Kasumi-1 (cell line): ENCODE measurements at regions not wholly inside any gene's neighbourhood (a gene's known extent, or its start where the extent isn't known, plus 50 kb on each side); places are given as distances from the start of the nearest gene placed in this dataset.

Experiments used
- DNase-seq, 2 experiments: peaks; one replicate each; lab custom pipeline; 2025; lab: John Stamatoyannopoulos, UW

DNA sequence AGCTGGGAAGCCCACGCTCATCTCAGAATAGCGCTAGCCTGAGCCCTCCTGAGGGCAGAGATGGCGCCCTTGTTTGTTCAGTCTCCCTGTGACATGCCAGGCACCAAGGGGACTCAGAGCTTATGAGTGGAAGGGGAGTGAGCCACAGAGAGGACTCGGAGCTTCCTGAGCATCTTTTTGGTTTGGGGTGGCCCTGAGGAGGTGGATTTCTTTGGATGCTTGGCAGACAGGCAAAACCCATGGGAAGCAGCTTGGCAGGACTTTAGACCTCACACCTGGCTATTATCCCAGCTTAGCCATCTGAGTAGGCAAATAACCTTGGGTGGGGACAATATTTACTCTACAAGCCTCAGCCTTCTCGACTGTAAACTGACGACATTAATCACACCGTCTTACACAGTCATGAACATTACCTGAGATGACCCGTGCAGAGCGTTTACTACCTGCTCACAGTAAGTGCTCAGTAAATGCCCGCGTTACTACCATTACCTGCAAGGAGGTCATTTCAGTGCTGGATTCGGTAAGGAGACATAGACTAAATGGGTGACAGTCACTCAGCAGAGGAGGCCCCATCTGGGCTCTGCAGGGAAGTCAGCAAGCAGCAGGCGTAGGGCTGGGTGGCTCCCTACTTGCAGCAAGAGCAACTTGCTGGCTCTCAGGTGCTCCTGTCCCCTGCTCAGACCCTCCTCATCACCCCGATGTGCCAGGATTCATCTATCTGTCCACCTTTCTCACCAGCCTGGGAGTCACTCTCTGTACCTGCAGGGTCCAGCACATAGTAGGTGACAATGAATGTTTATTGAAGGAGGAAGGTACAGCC, 54.9 kb downstream of the KLHDC7A start:
- no peak for DNase-seq

DNA sequence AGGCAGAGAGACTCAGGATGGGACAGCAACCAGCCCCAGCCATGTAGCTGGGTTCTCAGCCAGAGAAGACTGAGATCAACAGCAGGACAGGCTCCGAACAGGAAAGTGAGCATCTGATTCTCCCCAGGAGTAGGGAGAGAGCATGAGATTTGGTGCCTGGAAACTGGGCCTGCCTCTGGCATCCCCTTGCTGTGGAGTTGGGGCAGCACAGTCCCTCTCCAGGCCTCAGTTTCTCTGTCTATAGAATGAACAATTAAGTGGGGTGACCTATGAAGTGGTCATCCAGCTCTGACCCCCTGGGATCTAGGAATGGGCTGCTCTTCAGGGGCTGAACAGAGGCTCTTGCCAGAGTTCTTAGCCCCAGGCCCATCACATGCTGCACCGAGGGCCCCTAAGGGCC, 55.6 kb downstream of the KLHDC7A start:
- DNase-seq = no peak

DNA sequence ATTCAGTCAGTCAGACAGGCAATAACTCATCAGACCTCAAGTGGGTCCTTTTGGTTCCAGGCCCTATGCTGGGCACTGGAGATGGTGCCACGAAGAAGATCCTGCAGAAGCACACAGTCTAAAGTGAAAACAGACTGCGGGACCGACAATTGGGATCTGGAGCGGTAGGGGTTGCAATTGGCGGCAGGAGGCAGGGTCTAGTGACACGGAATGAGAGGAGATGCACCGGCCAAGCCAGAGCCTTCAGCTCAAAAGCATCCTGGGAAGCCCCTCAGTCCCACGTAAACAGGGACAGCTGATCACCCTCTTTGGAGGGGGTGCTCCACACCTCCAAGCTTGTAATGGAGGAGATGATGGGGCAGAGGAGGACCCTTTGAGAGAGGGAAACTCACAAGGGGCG, 56.2 kb downstream of the KLHDC7A start:
- no peak for DNase-seq

DNA sequence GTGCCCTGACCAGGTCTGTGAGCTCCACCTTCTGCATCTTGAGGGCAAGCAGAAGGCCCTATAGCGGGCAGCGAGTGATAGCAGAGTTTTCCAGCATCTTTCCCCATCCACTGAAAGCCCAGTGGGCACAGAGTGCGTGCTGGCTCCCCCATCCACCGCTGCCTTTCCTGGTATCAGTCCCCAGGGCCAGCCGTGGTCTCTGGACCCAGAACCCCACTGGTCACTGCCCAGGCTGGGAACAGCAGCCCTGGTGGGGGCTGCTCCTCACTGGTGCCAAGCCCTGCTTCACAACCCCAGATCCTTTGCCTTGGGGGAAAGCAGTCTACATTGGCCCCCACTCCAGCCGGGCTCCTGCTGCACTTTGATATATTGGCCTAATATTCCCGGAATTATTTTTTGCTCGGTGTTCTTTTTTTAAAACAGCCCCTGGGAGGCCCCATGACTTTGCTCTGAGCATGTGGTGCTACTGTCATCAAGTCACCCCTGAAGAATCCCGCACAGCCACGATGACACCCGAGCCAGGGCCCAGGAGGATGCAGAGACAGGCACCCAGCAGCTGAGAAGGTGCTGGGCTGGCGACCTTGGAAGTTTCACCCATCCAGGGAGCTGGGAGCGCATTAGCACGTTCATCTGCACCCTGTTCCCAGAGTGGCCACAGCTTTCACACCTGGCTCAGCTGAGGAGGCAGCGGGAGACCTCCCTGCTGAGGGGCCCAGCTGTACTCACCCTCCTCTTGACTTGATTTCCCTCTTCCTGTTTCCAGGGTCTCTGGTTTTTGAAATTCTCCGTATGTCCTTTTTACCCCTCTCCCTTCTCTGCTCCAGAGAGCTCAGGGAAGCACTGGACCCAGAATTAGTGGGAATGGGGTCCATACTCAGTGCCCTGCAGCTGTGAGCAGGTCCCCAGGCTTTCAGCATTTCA, 56.9 kb downstream of the KLHDC7A start:
- no peak for DNase-seq

DNA sequence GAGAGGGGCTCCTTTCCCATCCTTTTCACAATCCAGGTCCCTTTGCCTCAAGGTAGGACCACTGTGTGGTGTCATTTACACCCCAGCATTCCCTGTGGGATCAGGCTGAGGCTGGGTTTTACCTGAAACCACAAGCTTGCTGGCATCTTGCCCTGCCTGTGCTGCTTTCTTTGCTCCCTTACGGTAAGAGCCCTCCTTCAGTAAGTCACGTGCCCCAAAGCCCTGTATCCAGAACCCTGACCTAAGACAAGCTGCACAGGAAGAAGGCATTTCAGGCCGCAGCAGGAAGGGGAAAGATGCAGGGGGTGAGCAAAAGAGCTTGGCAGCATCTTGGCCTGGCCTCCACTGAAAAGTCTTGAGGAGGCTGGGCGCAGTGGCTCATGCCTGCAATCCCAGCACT, 58.4 kb downstream of the KLHDC7A start:
- DNase-seq = no peak

DNA sequence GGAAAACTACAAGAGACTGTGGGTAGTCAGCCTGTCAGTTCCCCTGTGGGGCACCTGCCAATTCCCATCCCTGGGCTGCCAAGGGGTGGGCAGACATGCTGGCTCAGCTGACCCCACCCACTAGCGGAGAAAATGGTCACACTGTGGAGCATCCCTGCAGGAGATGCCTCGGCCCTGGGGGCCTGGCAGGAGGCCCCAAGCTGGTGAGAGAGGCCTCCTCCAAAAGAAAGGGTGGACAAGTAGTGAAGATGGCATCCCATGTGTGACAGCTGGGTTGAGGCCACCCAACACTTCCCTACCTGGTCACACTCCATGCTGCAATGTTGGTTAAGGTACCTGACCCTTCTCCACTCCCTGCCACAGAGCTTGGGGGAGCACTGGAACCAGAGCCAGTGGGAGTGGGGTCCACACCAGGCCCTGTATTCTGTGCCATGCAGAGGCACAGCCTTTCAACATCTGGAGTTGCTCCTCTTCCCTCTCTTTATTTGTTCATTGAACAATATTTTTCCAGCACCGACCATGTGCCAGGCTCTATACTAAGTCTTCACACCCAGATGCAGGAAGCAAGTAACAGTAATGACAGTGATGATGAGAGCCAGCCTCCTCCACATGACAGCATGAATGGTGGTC, 59.5 kb downstream of the KLHDC7A start:
- DNase-seq = no peak

DNA sequence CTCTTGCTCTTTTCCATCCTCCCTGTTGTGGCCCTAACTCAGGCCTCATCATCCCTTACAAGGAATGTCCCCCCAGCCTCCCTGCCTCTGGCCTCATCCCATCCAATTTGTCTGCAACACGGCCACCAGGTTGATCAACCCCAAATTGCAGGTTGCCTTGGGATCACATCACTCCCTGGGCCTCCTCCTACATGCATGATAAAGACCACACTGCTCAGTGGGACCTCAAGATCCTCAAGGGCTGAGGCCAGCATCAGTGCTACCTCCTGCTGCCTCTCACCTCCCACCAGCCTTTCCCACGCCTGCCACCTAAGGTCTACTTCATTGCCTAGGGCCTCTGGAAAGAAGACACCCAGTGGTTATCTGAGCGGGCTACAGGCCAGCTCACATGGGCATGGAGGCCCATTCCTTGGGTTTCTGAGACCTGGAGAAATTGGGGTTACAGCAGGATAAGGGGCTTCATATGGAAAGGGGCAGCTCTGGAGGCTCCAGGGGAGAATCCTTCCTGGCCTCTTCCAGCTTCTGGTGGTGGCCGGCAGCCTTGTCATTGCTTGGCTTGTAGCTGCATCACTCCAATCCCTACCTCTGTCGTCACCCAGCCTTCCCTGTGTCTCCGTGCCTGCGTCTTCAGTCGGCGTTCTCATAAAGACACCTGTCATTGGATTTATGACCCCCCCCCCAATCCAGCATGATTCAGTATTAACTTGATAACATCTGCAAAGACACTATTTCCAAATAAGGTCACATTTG, 60.5 kb downstream of the KLHDC7A start:
- no peak for DNase-seq

DNA sequence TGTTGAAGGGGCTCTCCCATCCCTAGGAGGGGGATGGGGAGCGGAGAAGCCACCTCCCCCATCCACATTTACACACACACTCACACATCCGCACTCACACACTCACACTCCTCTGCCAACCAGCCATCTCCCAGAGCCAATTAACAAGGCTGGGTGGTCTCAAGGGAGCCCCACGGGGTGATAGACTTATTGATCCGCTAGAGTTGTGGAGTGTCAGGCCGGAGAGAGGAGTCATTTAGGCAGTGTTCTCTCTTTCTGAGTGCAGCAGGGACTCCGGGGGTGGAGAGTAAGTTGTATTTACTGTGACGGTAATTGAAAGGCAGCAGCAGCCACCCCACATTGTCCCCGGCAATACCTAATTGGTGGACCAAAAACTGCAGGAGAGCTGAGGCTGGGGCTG, 61.6 kb downstream of the KLHDC7A start:
- DNase-seq = no peak

DNA sequence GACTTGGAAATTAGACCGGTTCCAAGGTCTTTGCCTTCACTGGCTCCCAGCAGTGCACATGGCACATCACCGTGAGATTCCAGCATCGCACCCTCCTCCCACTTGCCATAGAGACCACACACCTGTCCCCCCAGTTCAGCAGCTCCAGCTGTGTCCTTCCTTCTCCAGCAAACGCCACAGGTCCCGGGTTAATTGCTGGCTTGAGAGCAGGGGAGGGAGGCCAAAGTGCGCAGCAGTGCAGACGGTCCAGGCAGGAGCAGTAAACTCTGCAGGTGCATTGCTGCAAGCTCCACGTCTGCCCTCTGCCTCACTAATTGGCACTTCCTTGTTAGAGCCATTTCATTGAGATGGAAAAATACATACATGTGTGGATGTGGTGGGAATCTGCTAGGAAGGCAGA, 65.3 kb downstream of the KLHDC7A start:
- DNase-seq = no peak

DNA sequence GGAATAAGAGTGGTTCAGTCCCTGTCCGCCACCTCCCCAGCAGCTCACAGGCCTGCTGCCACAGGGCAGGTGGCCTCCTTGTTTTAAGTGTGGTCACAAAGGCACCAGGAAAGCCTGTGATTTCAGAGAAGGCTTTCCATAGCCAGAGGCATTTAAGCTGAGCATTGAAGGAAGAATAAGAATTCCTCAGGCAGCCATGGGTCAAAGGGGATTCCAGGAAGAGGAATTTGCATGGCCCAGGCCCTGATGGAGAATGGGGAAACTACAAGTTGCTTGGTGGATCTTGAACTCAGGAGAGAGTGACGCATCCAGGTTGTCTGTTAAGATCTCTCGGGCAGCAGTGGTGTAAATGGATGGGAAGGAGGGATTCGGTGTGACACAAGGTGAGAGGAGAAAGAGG, 66.7 kb downstream of the KLHDC7A start:
- no peak for DNase-seq

DNA sequence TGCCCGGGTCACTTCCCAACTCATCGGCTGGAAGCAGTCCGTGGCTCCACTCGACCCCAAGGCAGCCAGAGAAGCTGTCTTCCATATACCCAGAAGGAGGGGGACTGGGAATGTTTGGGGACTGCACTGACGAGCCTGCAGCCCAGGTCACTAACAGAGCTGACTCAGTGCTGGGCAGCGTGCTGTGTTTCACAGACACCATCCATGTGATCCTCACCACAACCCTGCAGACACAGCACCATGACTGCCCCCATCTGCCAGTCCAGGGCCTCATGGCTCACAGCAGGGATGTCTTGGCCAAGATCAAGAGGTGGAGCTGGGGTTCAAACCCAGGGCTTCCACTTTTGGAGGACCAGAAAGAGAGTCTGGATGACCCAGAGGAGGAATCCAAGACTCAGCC, 67.9 kb downstream of the KLHDC7A start:
- no peak for DNase-seq

DNA sequence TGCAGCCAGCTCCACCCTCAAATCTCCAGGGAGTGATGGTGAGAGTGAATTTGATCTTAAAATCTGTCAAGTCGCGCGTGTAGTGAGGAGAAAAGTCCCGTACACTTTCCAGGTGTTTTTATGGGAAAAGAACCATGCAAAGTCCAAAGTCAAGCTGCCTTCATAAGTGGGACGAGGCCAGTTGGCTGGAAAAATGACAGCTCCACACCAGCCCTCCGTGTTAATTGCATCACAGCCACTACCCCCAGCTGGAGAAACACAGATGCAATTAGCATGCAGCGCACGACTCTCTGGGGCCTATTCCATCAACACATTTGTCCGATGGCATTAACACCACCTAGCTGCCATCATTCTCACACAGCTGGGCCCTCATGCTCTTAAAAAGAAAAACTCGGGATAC, 68.4 kb downstream of the KLHDC7A start:
- DNase-seq = no peak

DNA sequence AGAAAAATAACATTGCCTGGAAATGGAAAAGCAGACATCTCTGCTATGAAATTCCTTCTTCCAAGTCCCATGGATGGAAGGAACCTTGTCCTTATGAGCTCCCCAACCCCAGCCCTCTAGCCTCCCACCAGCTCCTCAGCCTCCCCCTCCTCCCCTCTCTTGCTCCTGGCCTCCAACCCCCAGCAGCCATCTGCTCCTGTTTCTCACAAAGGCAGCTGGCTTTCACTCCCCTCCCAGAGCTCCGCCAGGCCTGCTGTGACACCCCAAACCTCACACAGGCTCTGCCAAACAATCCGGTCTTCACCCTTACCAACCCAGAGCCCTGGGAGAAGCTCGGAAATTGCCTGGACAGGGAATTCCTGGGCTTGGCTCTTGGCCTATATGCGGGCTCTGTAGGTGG, 69.2 kb downstream of the KLHDC7A start:
- DNase-seq = no peak

DNA sequence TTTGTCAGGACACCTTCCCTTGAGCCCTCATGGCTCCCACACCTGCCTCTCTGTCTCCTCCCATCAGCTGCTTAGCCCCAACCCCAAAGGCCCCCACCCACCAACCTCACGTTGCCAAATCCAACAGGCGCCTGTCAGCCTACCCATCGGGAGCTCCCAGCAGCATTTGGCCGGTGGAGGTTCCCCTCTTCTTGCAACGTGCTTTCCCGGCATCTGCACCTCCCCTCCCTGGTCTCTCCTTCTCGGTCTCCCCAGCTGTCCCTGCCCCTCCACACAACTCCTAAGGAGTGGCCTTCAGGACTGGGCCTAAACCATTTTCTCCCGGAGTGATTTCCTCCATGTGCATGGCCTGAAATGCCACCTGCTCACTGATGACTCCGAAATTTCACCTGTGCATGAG, 71.9 kb downstream of the KLHDC7A start:
- no peak for DNase-seq

DNA sequence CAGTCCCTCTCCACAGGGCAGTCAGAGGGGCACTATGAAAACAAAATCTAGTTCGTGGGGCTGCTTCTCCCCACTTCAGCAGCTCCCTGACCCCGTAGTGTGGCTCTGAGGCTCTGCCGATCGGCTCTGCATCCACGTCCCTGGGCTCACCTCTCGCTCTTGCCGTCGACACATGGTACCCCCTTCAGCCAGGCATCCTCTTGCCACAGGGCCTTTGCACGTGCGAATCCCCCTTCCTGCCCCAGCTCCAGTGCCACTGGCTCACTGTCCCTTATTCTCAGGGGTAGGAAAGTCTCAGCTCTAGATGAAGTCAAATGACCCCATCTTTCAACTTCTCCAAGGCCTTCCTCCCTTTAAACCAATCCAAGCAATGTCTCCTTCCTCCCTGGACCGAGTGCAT, 72.7 kb downstream of the KLHDC7A start:
- no peak for DNase-seq

DNA sequence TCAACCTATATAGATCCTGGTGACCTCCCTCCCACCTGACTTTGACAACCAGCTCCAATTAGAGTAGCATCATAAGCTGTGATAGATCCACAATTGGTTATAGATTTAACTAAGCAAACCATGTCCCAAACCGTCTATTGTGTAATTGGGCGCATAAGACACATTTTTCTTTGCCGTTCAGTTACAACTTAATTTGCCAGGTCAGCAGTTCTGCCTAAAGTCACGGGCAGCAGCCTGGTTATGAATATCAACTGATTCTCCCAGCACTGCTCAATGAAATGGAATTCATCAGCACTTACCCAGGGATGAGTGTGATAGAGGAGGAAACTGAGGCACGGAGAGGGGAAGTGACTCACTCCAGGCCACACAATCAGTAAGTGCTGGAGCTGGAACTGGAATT, 73.4 kb downstream of the KLHDC7A start:
- no peak for DNase-seq

DNA sequence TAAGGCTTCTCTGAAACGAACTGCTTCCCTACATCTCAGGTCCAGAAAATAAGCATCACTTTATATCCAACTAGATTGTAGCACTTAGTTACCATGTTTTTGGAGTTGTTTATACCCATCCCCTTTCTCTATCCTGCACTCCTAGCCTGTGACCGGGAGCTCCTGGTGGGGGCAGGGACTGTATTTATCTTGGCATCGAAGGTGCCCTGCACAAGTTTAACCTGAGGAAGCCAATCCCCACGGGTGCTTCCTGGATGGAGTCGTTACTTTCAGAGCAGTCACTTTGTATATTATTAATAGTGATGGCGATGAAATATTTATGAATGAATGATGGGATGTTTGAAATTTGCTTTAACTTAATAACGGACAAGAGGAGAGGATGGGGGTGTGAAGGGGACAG, 73.9 kb downstream of the KLHDC7A start:
- DNase-seq = no peak

DNA sequence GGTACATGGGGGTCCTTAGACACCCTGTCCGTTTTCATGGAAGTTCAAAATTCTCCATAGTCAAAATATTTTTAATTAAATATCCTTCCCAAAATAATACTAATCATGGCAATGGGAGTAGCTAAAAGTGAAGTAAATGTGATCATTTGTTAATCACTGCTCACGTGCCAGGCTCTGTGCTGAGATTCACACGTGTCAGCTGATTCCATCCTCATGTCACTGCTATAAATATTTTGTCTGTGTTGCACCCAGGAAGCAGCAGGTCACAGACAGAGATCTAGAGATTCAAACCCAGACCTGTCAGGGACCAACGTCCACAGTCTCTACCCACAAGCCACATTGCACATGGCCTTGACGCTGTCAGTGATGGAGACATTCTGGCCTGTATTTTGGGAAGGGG, 74.3 kb downstream of the KLHDC7A start:
- DNase-seq = no peak

DNA sequence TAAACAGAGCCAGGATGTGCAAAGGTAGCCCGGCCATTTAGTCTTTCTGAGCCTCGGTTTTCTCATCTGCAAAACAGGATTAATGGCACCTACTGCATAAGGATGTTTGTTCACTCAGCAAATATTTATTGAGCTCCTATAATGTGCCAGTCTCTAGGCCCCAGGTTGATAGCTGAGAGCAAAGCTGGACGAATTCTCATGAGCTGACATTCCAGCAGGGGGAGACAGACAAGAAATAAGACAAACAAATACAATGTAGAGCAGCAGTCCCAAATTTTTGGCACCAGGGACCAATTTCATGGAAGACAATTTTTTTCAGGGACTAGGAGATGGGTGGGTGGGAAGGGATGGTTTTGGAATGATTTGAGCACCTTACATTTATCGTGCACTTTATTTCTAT, 74.3 kb upstream of the PAX7 start:
- DNase-seq = peak; percentile 3 to 5

DNA sequence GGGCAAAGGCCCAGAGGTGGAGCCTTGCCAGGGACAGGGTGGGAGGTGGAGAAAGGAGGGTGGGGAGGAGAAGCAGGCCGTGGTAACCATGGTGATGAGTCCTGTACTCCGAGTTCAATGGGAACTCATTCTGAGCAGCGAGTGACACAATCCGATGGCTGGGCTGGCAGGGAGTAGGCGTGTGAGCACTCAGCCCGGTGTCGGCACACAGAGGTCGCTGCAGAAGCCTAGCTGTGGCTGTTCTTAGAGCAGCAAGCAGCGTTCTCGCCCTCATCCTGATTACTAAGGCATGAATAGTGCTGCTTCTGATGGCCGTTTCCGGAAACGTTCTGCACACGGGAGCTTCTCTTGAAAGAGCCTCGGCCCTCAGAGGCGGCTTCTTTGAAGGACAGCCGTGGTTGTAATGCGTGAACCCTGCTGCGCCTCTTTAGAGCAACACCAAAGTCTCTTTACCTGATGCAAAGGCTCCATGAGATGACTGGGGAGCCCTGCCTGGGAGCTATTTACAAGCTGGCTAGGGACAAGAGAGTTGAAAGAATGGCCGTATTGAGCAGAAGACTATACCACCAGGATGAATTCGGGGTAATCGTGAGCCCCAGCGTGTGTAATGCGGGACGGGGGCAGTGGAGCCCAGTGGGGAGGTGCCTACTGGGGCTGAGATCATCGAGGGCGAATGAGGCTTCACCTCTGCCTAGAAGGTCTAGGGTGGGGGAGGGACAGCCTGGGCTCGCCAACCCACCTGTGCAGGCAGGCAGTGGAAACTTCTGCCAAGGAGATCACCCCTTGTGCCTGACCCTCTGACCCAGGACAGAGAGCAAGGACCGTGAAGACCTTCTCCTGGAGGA, 72.8 kb upstream of the PAX7 start:
- no peak for DNase-seq

DNA sequence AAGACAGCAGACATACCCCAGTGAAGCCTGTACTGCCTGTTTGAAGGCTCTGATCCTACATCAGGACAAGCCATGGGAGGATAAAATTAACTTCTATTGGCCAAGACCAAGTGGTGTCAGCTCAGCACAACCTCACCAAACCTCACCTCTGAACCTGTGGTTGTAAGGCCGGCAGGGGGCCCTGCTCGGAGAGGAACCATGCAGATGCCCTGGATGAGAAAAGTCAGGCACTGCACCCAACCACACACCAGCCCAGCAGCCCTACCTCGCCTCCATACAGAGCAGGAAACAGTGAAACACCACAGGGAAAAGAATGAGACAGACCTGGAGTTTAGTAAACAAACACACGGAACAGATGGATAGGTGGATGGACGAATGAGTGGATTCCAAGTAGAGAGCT, 70.0 kb upstream of the PAX7 start:
- no peak for DNase-seq
